ENCODE measurements at regions not wholly inside any gene's neighbourhood (a gene's known extent, or its start where the extent isn't known, plus 50 kb on each side); places are given as distances from the start of the nearest gene placed in this dataset.
"Not testable (repeated sequence)": the region's sequence is repeated elsewhere in the genome, so short reads cannot be mapped to it uniquely, and the experiment has no call there.

DNA sequence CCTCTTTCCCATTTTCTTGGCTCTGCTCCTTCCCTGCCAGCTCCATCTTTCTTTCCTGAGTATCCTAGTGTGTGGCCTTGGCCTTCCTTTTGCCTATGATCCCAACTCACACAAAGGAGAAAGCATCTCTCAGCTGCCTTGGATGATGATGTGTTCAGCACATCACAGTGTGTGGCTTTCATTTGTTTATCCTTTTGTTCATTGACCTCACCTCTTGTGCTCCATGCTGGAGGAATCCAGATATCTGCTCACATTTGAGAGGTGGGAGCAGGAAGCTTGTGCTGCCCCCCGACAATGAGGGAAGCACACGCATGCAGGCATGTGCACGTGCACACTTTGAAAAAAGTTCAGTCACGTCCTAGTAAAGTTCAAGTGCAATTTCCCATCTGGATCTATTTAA is 131.0 kb downstream of the SMIM20 start:
- DNase-seq (ENCODE audit: low read depth in 2 of 2): no peak

DNA sequence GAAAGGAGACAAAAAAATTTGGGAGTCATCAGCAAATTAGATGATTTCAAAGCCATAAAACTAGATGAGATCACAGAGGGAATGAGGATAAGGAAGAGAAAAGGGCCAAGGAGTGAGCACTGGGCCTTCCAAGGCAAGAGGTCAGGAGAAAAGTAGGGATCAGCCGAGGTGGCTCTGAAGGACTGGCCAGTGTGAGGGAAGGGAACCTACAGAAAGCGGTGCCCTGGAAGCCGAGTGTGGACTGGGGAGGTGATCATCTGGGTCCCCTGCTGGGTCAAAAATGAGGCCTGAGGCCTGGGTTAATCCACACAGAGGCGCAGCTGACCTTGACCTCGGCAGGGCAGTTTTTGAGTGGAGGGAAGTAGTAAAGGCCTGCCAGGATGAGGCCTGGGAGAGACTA is 133.8 kb downstream of the SMIM20 start:
- no peak for DNase-seq (ENCODE audit: low read depth in 2 of 2)

DNA sequence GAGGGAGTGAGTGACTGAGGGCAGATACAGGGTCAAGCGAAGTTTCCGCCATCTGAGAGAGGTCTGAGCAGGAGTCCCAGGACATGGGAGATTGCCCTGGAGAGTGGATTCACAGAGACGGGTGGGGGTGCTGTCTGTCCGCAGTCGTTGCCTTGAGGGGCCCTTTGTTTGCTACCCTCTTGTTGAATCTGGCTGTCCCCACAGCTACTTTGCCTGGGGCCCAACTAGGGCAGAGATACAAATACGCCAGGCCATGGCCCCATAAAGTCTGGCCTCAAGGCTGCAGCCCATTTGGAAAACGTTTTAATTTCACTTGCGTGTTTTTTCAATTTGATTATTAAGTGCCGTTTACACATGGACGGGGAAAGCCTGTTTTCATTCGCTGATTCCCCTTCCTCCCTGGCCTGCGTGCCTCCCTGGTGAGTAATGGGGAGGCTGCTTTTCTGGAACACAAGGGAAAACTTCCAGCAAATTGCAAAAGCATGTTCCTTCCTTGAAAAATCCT is 134.4 kb downstream of the SMIM20 start:
- DNase-seq (ENCODE audit: low read depth in 2 of 2): no peak

DNA sequence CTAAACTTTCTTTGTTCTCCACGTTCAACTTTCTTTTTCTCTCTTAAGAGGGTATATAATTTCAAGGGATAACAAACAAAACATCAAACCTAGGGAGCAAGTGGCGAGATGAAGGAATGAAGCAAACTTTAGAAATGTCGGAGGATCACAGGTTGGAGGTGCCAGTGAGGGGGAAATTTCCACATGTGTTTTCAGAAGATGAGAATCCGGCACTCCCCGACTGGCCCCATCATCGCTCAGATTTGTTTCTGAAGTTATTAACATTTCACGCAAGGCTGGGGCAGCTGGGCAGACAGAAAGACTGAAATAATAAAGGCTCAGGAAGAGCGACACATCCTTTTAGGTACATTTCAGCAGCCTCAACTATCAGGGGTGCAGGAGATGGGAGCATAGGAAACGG is 134.9 kb downstream of the SMIM20 start:
- DNase-seq (ENCODE audit: low read depth in 2 of 2): no peak

DNA sequence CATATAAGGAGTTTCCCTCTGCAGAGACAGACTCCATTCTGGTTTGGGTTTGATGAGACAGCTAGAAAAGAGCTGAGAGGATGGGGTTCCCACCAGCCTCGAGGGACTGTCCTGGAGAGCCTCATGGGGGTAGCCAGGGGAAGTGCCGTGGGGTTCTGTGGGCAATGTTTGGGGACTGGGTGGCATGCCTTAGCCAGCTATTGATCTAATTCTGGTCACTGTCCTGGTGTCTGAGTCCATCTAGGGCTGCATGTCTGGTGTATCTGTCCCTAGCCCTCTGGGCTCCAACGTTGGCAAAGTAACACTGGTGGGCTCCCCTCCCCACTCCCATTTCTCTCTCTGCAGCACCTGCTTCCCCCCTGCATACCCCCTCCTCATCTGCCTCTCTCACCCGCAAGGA is 135.4 kb downstream of the SMIM20 start:
- no peak for DNase-seq (ENCODE audit: low read depth in 2 of 2)

DNA sequence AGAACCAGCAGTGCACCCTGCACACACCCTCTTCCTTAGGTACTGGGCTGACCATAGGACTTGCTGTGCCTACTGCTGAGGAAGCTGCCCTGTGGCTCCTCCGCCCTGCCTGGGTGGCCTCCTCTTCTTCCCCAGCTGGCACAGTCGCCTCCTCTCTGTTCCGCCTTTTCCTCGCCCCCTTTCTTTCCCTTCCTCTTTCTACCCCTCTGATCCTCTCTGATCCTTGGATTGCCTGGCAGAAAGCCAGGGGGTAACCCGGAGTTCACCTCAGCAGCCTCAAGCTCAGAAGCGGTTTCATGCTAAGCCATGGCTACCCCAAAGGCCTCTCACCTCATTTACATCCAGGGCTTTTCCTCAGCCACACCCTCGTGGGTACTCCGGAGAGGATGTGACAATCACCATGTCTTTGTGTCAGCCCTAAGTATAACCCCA is 136.2 kb downstream of the SMIM20 start:
- no peak for DNase-seq (ENCODE audit: low read depth in 2 of 2)

DNA sequence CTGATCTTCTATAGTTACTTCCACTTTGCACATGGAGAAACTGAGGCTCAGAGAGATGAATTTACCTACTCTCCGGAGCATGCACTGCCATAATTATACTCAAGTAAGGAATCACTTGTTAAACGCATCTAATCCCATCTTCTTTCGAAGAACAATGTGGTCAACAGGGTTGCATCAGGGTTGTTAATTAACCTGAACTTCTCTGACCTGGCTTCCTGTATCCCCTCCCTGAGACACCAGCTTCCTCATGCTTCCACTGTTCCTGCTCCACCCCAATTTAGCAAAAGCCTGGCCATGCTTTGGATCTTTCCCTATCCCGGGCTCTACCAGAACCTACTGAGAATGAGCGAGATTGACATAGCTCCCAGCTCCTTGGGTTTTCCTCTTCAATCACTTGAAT is 136.7 kb downstream of the SMIM20 start:
- DNase-seq (ENCODE audit: low read depth in 2 of 2): no peak

DNA sequence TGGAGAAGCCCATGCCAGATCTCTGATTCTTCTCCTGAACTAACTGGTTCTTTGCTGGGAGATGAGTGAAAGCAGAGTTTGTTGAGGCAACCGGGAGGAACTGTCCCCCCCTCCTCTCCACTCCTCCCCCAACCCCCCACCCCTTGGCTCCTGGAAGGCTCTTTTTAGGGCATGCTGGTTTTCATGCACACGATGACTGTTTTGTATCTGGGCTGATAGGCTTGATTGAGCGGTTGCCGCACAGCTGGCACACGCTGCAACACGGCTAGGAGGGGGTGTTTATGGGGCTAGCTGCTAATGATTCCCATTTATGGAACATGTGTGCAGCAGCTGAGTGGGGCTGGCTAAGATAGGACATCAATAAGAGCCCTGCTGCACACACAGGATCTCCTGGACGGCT is 137.2 kb downstream of the SMIM20 start:
- DNase-seq (ENCODE audit: low read depth in 2 of 2): no peak

DNA sequence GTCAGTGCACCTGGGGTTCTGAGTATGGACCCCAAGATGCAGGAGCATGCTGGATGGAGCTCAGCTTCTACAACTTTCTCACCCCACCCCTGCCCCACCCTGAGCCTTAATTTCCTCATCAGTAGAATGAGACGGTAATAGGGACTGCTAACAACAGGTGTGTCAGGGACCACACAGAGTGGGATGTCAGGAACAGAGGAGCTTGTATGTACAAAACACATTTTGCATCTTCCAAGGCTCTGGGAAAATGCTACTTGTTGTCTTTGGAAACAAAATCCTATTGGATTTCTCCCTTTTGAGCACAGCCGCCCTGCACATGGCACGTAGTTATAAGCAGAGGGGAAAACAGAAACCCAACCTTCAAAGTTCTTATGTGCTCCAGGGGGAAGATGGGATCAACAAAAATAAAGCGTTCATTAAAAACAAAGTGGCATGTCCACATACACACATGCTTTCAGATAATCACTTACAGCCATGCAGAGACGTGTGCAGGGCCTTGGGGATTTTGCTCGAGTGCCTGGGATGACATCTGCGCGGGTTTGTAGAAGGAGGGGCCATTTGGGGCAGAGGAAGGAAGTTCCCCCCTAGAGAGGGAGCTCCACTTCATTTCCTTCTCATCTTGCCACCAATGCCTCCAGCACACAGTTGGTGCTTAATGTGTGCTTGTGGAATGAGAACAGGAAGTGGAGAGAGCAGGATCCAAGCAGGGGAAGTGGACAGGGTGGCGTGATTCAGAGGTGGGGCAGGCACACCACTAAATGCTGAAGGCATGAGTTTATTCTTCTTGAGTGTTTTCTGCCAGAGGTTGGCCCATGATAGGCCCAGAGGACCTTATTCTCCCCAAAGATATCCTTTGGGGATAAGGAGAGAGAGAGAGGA is 138.9 kb downstream of the SMIM20 start:
- no peak for DNase-seq (ENCODE audit: low read depth in 2 of 2)

DNA sequence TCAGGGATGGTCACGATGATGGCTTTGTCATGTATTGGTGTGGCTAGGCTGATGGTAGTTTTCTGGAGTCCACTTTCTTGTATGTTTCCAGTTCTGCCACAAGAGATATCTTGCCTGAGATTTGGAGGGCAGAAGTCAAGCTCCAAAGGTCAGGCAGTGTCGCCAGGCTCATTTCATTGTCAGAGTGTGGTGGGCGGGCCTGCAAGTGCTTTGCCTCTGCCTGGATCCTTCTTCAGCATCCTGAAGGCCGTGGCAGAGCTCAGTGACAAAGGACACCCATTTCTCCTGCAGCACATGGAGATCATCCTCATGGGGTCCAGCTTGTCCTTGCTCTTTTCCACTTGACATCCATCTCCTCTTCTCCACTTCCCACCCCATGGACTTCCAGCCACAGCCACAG is 139.7 kb downstream of the SMIM20 start:
- DNase-seq (ENCODE audit: low read depth in 2 of 2): no peak

DNA sequence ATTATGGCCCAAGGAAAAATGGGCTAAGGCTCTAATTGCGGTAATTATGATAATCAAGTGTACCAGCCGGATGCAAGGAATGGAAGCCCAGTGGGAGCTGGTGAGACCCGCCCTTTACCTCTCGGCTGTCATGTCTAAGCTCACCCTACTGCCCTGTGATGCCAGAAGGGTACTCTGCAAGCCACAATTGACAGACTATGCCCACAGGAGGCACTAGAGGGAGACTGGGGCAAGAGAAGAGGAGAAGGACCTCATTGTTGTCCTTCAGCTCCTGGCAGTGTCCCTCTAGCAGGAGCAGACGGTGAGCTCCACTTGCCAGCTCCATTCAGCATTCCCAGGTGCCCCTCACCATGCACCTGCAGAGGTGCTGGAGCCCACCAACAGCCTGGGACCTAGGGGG is 141.8 kb downstream of the SMIM20 start:
- DNase-seq (ENCODE audit: low read depth in 2 of 2): no peak

DNA sequence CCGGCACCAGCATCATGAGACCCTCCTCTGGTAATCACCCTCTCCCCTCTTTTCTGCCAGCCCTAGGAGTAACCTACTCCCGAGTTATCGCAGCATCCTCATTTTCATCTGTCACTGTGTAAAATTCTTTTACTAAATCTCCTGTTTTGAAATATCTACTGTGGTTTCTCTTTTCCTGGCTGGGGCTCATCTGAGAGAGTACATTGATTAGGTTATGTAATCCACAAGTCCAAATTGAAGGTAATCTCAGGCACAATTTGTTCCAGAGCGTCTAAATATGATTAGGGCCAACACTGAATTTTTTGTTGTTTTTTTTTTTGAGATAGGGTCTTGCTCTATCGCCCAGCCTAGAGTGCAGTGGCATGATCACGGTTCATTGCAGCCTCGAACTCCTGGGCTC is 142.4 kb downstream of the SMIM20 start:
- DNase-seq (ENCODE audit: low read depth in 2 of 2): no peak

DNA sequence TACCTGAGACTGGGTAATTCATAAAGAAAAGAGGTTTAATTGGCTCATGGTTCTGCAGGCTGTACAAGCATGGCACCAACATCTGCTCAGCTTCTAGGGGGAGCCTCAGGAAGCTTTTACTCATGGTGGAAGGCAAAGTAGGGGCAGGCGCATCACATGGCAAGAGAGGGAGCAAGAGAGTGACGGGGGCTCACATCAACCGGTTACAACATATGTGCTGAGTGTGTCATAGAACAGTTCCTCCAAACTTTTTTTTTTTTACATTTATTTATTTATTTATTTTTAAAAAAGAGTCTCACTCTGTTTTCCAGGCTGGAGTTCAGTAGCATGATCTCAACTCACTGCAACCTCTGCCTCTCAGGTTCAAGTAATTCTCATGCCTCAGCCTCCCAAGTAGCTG is 143.8 kb downstream of the SMIM20 start:
- DNase-seq (ENCODE audit: low read depth in 2 of 2): not testable (repeated sequence)

DNA sequence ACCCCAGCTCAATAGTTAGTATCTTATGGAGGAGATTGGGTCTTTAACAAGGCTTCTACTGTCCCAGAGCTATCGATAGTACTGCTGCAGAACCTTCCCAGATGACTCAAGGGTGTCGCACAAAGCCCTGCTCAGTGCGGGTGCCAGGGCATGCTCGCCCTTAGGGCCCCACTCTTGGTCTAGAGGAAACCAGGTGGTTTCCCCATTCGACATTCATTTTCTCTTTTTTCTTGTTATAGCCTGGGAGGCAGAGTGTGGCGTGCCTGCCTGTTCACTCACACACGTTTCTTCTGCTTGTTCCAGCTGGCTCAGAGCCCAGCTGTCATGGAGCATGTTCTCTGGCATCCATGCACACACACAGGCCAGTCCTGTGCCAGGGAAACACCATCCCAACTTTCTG is 144.5 kb downstream of the SMIM20 start:
- DNase-seq (ENCODE audit: low read depth in 2 of 2): no peak

DNA sequence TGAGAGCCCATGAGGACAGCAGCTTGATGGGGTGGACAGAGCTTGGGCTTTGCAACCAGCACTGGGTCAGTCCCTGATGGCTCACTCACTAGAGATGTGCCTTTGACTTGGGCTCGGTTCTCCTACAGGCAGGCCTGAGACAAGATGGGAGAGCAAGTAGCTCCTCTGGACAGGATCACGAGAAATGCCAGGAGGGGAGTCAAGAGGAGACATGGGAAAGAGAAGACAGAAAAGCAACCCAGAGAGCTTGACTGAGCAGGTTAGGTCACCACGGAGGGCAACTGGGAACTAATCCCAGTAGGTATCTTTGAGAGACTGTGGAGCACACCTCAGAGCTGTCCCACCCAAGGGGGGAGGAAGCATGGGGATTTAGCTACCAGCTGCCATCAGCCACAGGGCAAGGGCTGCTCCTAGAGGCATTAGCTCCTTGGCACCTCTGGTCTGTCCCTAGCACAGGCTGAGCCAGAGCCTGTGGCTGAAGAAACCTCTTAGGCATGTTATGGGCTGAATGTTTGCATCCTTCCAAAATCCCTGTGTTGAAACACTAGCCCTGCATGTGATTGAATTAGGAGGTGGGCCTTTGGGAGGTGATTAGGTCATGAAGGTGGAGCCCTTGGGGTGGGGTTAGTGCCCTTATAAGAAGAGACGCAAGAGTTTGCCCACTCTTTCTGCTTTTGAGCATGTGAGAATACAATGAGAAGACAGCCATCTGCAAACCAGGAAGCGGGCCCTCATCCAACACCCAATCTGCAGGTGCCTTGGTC is 145.6 kb downstream of the SMIM20 start:
- no peak for DNase-seq (ENCODE audit: low read depth in 2 of 2)

DNA sequence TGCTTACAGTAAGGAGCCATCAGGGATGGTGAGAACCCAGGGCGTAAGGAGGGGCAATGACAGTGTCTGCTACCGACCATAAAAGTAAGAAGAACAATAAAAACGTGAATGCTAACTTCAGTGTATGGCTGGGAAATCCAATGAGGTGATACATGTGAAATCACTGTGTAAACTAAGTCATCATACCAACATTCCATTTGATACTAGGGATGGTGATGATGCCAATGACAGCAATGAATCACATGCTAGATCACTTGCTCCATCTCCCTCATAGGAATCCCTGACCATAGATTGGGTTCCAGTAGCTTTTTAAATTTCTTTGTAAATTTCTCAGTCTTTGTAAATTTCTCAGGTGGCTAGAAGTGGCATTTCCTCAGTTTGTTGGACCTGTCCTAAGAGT is 146.3 kb downstream of the SMIM20 start:
- DNase-seq (ENCODE audit: low read depth in 2 of 2): no peak

DNA sequence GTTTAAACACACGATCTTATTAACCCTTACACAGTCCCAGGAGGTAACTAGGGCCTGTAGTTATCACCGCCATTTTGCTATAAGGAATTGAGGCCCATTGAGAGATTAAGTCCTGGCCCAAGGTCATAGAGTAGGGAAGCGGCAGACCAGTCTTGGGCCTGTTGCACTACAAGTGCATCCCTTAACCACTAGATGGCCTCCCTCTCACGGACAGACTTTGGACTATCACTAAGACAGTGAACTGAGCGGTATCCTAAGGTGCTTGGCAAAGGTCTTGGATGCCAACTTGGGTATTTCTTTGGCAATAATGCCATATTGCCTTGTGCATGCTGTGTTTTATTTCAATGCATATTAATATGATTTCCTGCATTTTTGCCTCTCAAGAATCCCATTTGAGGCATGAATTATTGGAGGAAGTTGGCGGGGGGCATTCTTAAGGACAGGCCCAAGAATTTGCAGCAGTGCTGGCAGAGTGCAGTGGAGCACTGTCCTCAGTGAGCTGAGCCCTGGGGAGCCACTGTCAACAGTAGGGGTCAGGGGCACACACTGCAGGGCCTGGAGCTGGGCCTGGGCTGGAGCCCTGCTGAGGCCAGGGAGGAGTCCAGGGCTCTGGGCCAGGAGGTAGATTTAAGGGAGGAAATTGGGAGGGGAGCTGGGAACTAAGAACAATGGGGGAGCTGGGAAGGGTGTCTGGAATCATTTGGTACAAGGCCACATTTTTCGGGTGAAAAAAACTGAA is 147.4 kb downstream of the SMIM20 start:
- DNase-seq (ENCODE audit: low read depth in 2 of 2): no peak

DNA sequence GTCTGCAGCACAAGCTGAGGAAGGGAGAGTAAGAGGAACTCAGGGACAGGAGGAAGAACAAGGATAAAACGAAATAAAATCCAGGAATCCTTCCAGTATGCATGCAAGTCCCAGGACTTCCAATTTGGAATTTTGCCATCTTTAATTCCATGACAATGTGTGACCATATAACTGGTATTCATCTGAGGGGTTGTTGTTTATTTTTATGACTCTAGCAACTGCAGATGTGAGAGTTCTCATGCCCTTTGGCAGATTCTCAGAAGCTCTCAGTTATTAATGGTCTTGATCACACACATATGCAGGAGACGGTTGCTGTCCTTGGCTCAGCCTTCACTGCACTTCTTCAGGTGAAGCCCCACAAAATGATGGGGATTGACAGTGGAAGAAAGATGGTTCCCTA is 148.2 kb downstream of the SMIM20 start:
- DNase-seq (ENCODE audit: low read depth in 2 of 2): no peak

DNA sequence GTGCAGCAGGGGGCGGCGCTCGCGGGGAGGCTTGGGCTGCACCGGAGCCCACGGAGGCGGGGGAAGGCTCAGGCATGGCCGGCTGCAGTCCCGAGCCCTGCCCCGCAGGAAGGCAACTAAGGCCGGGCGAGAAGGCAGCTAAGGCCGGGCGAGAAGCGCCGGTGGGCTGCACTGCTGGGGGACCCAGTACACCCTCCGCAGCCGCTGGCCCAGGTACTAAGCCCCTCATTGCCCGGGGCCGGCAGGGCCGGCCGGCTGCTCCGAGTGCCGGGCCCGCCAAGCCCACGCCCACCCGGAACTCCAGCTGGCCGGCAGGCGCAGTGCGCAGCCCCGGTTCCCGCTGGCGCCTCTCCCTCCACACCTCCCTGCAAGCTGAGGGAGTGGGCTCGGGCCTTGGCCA is 150.0 kb downstream of the SMIM20 start:
- DNase-seq (ENCODE audit: low read depth in 2 of 2): not testable (repeated sequence)

DNA sequence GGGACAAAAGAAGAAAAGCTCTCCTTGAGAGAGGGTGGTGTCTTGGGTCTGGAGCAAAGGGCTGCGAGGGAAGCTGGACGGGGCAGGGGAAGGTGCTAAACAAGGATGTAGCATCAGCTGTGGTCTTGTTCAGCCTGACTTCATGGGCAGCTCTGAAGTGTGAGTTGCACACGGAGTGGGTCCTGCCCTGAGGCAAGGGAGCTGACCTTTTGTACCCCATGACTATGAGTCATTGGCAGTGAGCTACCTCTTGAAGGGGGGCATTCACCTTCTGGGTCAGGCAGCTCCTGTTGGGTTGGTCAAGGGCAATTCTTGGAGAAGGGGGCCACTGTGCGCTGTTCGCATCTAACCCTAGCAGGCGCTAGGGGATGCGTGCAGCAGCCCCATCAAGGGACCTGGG is 151.8 kb downstream of the SMIM20 start:
- no peak for DNase-seq (ENCODE audit: low read depth in 2 of 2)

DNA sequence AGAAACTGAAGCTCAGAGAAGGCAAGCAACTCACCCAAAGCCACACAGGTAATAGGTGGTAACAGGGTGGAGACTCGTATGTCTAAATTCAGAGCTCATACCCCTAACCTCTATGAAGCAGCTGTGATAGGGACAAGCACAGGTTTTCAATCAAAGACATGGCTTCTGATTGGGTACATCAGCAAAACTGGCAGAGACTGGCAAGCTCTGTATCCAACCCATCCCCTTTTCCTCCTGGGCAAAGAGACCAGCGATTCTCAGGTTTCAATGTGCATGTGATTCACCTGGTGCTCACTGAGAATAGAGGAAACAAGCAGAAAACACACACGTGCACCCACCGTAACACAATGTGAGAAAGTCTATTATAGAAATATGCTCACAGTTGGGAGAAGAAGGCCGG is 153.0 kb downstream of the SMIM20 start:
- no peak for DNase-seq (ENCODE audit: low read depth in 2 of 2)

DNA sequence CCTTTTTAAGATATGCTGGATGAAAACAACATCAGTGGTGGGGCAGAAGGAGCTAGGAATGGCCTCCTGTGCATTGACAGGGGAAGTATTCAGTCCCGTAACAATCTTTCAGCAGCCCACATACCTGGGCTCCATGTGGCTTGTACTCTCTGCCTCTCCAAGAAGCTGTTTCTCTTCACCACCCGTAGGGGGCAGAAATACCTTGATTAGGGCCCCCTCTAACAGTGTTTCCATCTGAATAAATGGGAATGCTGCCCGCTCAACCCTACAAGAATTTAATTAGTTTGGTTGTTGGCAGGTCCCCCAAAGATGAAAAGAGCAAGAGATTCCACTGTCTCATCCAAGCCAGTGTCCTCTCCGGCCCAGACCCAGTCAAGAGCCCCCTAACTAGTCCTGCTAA is 155.2 kb downstream of the SMIM20 start:
- no peak for DNase-seq (ENCODE audit: low read depth in 2 of 2)

Measured in stimulated activated CD8-positive, alpha-beta memory T cell treated with anti-CD3 and anti-CD28 coated beads, Interleukin-2, amount 100 ng/mL, for 1 hour (primary cell).